Mesendoderm (in vitro differentiated cells): ENCODE measurements at regions not wholly inside any gene's neighbourhood (a gene's known extent, or its start where the extent isn't known, plus 50 kb on each side); places are given as distances from the start of the nearest gene placed in this dataset.

Experiments
- DNase-seq: peaks from one replicate; pipeline ENCODE4 v3.0.0; 2013
- H2AK5ac ChIP-seq: 2 replicates; pipeline ENCODE4 v1.6.1; 2013; ENCODE audit warnings: low read length, inconsistent platforms
- H2BK120ac ChIP-seq: 2 replicates; pipeline ENCODE4 v1.6.1; 2013; ENCODE audit warnings: low read depth, mild to moderate bottlenecking, low read length, moderate library complexity, mixed read lengths
- H2BK15ac ChIP-seq: replicated peaks from 2 replicates; pipeline ENCODE4 v1.6.1; 2013; ENCODE audit warnings: low read depth, mild to moderate bottlenecking, moderate library complexity
- H2BK5ac ChIP-seq: 2 replicates; pipeline ENCODE4 v1.6.1; 2013; ENCODE audit warnings: low read length, inconsistent platforms
- H3K18ac ChIP-seq: 2 replicates; pipeline ENCODE4 v1.6.1; 2013; ENCODE audit warnings: mild to moderate bottlenecking, low read length, mixed read lengths
- H3K23ac ChIP-seq: one replicate; pipeline ENCODE4 v1.6.1; 2013; ENCODE audit warnings: low read length
- H3K27ac ChIP-seq: 2 replicates; pipeline ENCODE4 v1.5.1; 2013; ENCODE audit warnings: low read depth, mild to moderate bottlenecking, inconsistent platforms, low read length, moderate library complexity
- H3K27me3 ChIP-seq: 2 replicates; pipeline ENCODE4 v1.6.1; 2013; ENCODE audit warnings: low read length, control low read depth, mild to moderate bottlenecking, inconsistent platforms; ENCODE audit not compliant: insufficient read depth, poor library complexity
- H3K36me3 ChIP-seq: 2 replicates; pipeline ENCODE4 v1.6.1; 2013; ENCODE audit warnings: low read length, inconsistent platforms; ENCODE audit not compliant: control insufficient read depth, insufficient read depth
- H3K4ac ChIP-seq: one replicate; pipeline ENCODE4 v1.6.1; 2013; ENCODE audit warnings: low read depth, mild to moderate bottlenecking, low read length, moderate library complexity
- H3K4me1 ChIP-seq: 2 replicates; pipeline ENCODE4 v1.6.1; 2013; ENCODE audit warnings: low read depth, low read length, inconsistent platforms; ENCODE audit not compliant: control insufficient read depth
- H3K4me2 ChIP-seq: 2 replicates; pipeline ENCODE4 v1.6.1; 2013; ENCODE audit warnings: low read length
- H3K4me3 ChIP-seq: 2 replicates; pipeline ENCODE4 v1.5.1; 2013; ENCODE audit warnings: mild to moderate bottlenecking, low read length
- H3K56ac ChIP-seq: one replicate; pipeline ENCODE4 v1.6.1; 2013; ENCODE audit warnings: low read length
- H3K79me1 ChIP-seq: 2 replicates; pipeline ENCODE4 v1.6.1; 2013; ENCODE audit warnings: low read length, inconsistent platforms
- H3K79me2 ChIP-seq: 2 replicates; pipeline ENCODE4 v1.6.1; 2013; ENCODE audit warnings: mild to moderate bottlenecking, low read length; ENCODE audit not compliant: control insufficient read depth, insufficient read depth
- H3K9ac ChIP-seq: 2 replicates; pipeline ENCODE4 v1.6.1; 2013; ENCODE audit warnings: low read length, inconsistent platforms
- H4K5ac ChIP-seq: one replicate; pipeline ENCODE4 v1.6.1; 2013; ENCODE audit warnings: low read length
- H4K8ac ChIP-seq: one replicate; pipeline ENCODE4 v1.6.1; 2013; ENCODE audit warnings: low read depth, mild to moderate bottlenecking, control low read depth, low read length, moderate library complexity
- WGBS: extraction: QIAGEN DNeasy Blood & Tissue Kit; methylation state at CpG from one replicate; pipeline ENCODE4 v1.1.7; 2013; ENCODE audit warnings: low lambda C conversion rate, missing lambda C conversion rate; ENCODE audit not compliant: insufficient coverage; ENCODE audit errors: extremely low coverage; 5-methylcytosine and 5-hydroxymethylcytosine counted together

DNA sequence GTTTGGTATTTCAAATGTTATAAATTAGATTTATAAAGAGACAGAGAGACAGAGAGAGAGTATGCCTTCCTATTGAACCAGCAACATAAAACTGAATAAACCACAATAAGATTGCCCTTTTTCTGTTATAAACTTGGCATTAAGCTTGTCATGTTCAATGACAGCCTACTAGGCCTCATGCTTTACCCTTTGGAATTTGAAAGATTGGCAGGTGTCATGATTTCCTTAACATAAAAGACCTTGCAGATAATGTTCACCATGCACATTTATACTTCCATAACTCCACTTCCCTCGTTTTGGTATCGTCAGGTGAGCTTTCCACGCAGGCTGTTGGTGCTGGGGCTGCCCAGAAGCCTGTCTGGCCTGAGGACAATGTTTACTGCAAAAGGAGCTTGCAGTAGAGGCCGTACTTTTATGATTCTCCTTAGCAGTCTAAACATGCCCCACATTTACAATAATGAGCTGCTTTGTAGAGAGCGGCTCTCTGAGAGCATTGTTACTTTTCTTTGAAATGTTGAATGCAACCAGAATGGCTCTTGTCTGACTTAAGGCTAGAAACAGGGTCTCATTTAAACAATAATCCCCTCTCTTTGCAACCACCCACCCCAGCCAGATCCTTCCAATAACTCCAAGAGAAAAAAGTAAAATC lies 379.1 kb upstream of the ATP5MC3 start:
- no peaks in the 10 kb centered on the region for H3K79me1 ChIP-seq
- no peaks in the 10 kb centered on the region for H3K79me2 ChIP-seq
- peak overlapping the region; percentile 28 for H3K18ac ChIP-seq
- H3K27ac ChIP-seq = no peak overlapping the region
- WGBS = no CpG with 5 or more reads among the region's 5 CpGs
- H4K5ac ChIP-seq = no peak overlapping the region
- no peak overlapping the region for H2AK5ac ChIP-seq
- H4K8ac ChIP-seq = no peak overlapping the region
- H3K56ac ChIP-seq = no peak overlapping the region
- no peak for DNase-seq
- H2BK120ac ChIP-seq = no peak overlapping the region
- no peak overlapping the region for H3K4ac ChIP-seq
- H3K36me3 ChIP-seq = no peaks in the 10 kb centered on the region
- no peaks in the 10 kb centered on the region for H3K27me3 ChIP-seq
- no peak overlapping the region for H3K23ac ChIP-seq
- no peak overlapping the region for H3K9ac ChIP-seq
- no peak overlapping the region for H3K4me2 ChIP-seq
- no peak overlapping the region for H2BK15ac ChIP-seq
- H3K4me1 ChIP-seq = peaks cover 2% of the 10 kb centered on the region
- H3K4me3 ChIP-seq = no peak overlapping the region
- no peak overlapping the region for H2BK5ac ChIP-seq

GRCh38 chr2:175559613-175560012 lies 378.1 kb upstream of the ATP5MC3 start:
- Histone ChIP-seq H3K23ac (no peak overlapping the region), H3K27ac (no peak overlapping the region), H4K8ac (no peak overlapping the region), H3K27me3 (no peaks in the 10 kb centered on the region), H2BK15ac (no peak overlapping the region), H2AK5ac (no peak overlapping the region), H3K9ac (no peak overlapping the region), H3K56ac (no peak overlapping the region), H3K4me3 (no peak overlapping the region), H3K36me3 (no peaks in the 10 kb centered on the region), H2BK5ac (no peak overlapping the region), H3K18ac (no peak overlapping the region), H2BK120ac (no peak overlapping the region), H4K5ac (no peak overlapping the region), H3K4me1 (peaks cover 2% of the 10 kb centered on the region), H3K79me2 (no peaks in the 10 kb centered on the region), H3K79me1 (no peaks in the 10 kb centered on the region), H3K4ac (no peak overlapping the region), H3K4me2 (no peak overlapping the region)
- WGBS = no CpG with 5 or more reads among the region's 3 CpGs
- DNase-seq = no peak

GRCh38 chr2:175557810-175558377 lies 376.4 kb upstream of the ATP5MC3 start:
- Histone ChIP-seq H3K4ac (no peak overlapping the region), H4K8ac (no peak overlapping the region), H3K4me2 (no peak overlapping the region), H3K36me3 (no peaks in the 10 kb centered on the region), H3K18ac (no peak overlapping the region), H3K79me1 (no peaks in the 10 kb centered on the region), H3K79me2 (no peaks in the 10 kb centered on the region), H3K9ac (no peak overlapping the region), H2BK120ac (no peak overlapping the region), H3K23ac (no peak overlapping the region), H3K27me3 (no peaks in the 10 kb centered on the region), H2AK5ac (no peak overlapping the region), H3K56ac (no peak overlapping the region), H3K4me3 (no peak overlapping the region), H3K27ac (no peak overlapping the region), H2BK15ac (no peak overlapping the region), H2BK5ac (no peak overlapping the region), H3K4me1 (peaks cover 2% of the 10 kb centered on the region), H4K5ac (no peak overlapping the region)
- no CpG with 5 or more reads among the region's 6 CpGs for WGBS
- DNase-seq = peak; percentile 19

DNA sequence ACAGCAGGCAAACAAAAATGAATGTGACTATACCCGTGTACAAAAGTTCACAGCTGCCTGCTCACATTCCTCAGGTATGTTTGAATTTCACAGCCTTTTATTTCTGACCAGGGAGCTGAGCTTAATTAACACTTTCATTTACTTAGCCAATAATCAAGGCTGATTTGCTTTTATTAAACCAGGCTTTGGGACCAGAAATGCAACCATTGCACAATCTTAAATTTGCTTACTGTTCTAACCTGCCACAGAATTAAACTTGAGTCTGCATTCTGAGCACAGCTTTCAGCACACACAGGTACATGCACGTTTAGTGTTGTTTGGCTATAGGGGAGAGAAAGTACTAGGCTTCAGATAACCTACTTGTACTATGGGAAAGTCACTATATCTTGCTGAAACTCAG lies 372.4 kb upstream of the ATP5MC3 start:
- Histone ChIP-seq H3K36me3 (no peaks in the 10 kb centered on the region), H2AK5ac (no peak overlapping the region), H4K5ac (no peak overlapping the region), H3K79me2 (no peaks in the 10 kb centered on the region), H2BK120ac (no peak overlapping the region), H2BK15ac (no peak overlapping the region), H3K9ac (no peak overlapping the region), H2BK5ac (no peak overlapping the region), H3K4me2 (no peak overlapping the region), H3K27ac (no peak overlapping the region), H3K23ac (no peak overlapping the region), H3K27me3 (no peaks in the 10 kb centered on the region), H4K8ac (no peak overlapping the region), H3K4me1 (peaks cover 2% of the 10 kb centered on the region), H3K56ac (no peak overlapping the region), H3K18ac (no peak overlapping the region), H3K4ac (no peak overlapping the region), H3K79me1 (no peaks in the 10 kb centered on the region), H3K4me3 (no peak overlapping the region)
- no CpG with 5 or more reads among the region's 2 CpGs for WGBS
- DNase-seq = no peak

GRCh38 chr2:175552902-175553301 lies 371.4 kb upstream of the ATP5MC3 start:
- Histone ChIP-seq H2BK5ac (no peak overlapping the region), H3K27ac (no peak overlapping the region), H3K4me1 (peaks cover 2% of the 10 kb centered on the region), H2AK5ac (no peak overlapping the region), H3K18ac (no peak overlapping the region), H3K23ac (no peak overlapping the region), H2BK120ac (no peak overlapping the region), H3K79me2 (no peaks in the 10 kb centered on the region), H4K5ac (no peak overlapping the region), H3K9ac (no peak overlapping the region), H3K4ac (no peak overlapping the region), H3K79me1 (no peaks in the 10 kb centered on the region), H3K4me2 (no peak overlapping the region), H3K4me3 (no peak overlapping the region), H4K8ac (no peak overlapping the region), H2BK15ac (no peak overlapping the region), H3K56ac (no peak overlapping the region), H3K27me3 (no peaks in the 10 kb centered on the region), H3K36me3 (no peaks in the 10 kb centered on the region)
- WGBS = no CpG with 5 or more reads among the region's 1 CpG
- DNase-seq = no peak

DNA sequence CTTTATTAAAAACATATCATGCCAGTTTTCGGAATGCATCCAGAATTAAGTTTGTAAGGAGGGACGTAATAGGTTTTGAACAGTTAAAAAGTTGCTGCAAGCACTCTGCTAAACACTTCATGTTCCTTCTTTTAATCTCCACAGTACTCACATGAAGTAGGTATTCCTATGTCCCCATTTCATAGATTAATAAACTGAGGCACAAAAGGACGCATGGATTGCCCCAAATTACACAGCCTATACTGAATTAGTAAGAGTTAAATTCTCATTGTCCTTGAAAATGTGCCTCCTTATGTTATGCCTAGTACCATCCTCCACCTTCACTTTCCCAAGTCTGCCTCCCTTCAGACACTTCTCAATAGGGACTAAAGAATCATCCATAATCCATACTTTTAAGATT lies 358.9 kb upstream of the ATP5MC3 start:
- H3K79me2 ChIP-seq = no peaks in the 10 kb centered on the region
- no peak overlapping the region for H2AK5ac ChIP-seq
- no peak overlapping the region for H4K8ac ChIP-seq
- no peak overlapping the region for H3K27ac ChIP-seq
- no peaks in the 10 kb centered on the region for H3K4me1 ChIP-seq
- H2BK120ac ChIP-seq = no peak overlapping the region
- DNase-seq = no peak
- no peak overlapping the region for H3K4me2 ChIP-seq
- H3K27me3 ChIP-seq = no peaks in the 10 kb centered on the region
- H3K4ac ChIP-seq = no peak overlapping the region
- H2BK5ac ChIP-seq = no peak overlapping the region
- H3K9ac ChIP-seq = no peak overlapping the region
- no peak overlapping the region for H3K4me3 ChIP-seq
- H3K79me1 ChIP-seq = no peaks in the 10 kb centered on the region
- no peak overlapping the region for H4K5ac ChIP-seq
- H2BK15ac ChIP-seq = no peak overlapping the region
- H3K56ac ChIP-seq = no peak overlapping the region
- H3K36me3 ChIP-seq = no peaks in the 10 kb centered on the region
- H3K18ac ChIP-seq = no peak overlapping the region
- H3K23ac ChIP-seq = no peak overlapping the region
- WGBS = no CpG with 5 or more reads among the region's 3 CpGs
